HT1080 (cell line): ENCODE measurements at regions not wholly inside any gene's neighbourhood (a gene's known extent, or its start where the extent isn't known, plus 50 kb on each side); places are given as distances from the start of the nearest gene placed in this dataset.

ENCODE experiments used
- DNase-seq: peaks from one replicate; pipeline ENCODE4 v3.0.0-alpha.2; 2015; ENCODE audit warnings: low read depth

DNA sequence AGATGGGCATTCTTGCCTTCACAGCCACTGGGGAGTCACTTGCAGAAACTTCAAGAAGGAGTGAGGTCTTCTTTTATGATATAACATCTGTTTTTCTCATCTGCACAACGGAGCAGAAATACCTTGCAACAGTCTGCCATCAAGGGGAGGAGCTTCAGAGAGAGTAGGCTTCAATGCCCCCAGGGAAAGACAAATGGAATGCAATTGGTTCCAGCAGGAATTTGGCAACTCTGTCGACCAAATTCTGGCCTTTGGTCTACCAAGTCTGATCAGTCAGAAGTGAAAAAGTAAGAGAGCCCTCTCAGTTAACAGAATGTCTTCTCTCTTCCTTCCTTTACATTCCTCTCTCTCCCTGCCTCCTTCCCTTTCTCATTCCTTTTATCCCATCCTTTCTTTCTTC, 229.3 kb downstream of the IDS start:
- DNase-seq = no peak

DNA sequence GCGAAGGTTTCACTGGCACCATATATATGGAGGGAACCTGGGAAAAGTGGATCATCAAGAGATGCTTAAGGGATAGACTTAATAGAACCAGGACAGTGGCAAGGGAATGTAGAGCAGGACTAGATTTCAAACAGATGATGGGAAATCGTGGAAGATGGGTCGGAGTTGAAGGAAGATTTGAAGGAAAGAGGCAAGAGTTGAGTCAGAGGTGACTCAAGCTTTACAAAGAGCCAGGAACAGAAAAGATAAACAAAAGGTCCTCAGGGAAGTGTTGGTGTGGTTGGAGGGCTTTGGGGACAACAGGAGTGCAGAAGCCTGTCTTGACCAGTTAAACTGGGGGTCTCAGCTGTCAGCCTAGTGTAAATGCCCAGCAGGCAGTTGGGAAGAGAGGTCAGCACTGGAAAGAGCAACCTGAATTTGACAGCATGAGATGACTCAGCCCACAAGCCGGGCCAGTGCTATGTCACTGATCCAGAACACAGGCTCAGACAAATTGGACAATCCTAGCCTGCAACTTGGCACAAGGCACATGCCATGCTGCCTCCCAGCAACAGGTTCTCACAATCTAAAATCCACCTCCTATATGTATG, 230.5 kb downstream of the IDS start:
- DNase-seq = peak; percentile 70

DNA sequence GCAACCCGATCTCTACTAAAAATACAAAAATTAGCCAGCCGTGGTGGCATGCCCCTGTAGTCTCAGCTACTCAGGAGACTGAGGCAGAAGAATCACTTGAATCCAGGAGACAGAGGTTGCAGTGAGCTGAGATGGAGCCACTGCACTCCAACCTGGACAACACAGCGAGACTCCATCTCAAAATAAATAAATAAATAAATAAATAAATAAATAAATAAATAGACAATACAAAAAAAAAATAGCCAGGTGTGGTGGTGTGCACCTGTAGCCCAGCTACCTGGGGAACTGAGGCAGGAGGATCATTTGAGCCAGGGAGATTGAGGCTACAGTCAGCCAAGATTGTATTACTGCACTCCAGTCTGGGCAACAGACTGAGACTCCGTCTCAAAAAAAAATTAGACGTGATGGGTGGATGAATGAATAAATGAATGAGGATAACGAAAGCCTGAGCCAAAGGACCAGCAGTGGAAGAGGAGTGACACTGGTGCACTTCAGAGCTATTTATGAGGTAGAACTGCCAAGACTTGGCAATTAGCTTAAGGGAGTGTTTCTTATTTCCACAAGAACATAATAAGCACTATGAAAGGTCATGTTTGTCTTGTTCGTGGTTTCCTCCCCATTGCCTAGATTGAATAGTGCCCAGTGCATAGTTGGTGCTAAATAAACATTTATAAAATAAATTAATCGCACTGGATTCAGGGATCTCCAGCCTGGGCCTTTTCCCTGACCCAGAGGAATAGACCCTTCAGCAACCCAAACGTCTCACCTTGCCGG, 232.2 kb downstream of the IDS start:
- no peak for DNase-seq

DNA sequence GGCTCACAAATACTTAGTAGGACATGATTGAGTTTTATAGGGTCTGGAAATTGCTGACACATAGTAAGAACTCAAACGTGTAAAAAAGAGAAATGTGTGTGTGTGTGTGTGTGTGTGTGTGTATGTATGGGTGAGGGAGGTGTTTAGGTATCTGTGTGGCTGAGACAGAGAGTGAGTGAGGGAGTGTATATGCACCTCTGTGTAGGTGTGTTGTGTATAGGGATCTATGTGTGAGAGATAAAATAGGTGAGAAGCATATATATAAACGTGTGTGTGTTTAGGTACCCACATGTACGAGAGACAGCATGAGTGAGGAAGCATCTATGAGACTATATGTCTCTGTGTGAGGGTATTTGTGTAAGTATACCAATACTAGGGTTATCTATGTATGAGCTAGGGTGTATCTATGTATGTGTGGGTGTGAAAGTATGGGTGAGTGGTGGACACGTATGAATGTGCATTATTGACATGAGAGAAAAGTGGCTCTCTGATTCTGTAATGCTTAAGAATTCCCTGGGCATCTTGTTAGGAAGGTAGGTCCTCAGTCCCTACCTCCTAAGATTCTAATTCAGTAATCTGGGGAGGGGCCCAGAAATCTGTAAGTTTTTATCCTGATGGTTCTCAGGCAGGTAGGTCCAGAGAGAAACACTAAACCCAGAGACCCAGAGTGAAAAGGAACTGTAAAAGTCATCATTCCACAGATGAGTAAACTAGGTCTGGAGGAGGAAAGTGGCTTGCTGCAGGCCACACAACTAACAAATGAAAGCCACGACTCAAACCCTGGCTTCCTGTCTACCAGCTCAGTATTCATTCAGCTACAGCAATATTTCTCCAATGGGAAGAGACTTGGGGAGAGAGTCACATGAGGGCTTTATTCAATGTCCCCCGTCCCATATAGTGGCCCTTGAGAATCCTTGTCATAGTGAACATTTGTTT, 237.0 kb downstream of the IDS start:
- DNase-seq = no peak

DNA sequence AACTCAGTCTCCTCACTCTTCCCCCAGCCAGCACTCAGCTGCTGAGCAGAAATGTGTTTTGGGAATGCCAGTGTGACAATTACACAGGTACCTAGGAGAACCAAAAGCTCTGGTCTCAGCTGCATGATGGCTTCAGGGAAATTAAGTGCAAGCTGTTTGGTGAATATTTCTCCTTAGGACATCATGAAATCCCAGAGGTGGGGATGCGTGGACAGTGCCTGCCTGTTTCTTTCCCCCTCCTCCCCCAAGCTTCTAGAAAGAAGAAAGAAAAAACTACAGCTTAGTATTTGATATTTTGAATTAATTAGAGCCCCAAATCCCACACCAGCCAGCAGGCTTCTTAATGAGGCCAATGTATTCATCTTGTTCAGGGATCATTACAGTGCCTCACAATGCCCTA, 243.0 kb downstream of the IDS start:
- DNase-seq = no peak

DNA sequence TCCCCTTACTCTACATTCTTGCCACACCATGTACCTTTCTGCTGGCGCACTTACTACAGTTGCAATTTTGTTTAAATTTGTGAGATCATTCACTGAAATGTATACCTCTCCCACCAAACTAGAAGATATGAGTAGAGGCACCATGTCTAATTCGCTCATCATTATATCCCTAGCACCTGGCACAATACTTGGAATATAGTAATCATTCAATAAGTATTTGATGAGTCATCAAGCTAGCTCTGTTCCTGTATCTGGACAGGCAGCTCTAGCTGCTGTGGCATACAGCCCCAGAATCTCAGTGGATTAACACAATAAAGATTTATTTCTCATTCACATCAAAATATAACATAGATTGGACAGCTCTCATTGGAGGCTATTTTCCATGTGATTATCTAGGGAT, 245.9 kb downstream of the IDS start:
- peak; percentile 59 for DNase-seq

DNA sequence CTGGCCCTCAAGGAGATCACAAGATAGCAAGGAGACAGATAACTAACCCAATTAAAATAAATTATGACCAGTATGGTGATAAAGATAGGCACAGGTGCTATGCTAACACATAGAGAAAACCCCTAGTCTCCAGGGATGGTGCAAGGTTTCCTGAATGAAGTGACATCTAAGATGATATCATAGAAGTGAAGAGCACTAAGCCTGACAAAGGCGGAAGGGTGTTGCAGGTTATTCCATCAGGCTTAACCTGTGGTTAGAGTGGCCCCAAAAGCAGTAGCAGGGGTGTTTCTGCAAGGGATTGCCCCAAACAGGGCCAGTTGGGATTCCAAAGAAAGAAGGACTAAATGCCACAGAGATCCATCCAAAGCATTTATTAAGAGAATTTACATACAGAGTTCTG, 249.2 kb downstream of the IDS start:
- no peak for DNase-seq

DNA sequence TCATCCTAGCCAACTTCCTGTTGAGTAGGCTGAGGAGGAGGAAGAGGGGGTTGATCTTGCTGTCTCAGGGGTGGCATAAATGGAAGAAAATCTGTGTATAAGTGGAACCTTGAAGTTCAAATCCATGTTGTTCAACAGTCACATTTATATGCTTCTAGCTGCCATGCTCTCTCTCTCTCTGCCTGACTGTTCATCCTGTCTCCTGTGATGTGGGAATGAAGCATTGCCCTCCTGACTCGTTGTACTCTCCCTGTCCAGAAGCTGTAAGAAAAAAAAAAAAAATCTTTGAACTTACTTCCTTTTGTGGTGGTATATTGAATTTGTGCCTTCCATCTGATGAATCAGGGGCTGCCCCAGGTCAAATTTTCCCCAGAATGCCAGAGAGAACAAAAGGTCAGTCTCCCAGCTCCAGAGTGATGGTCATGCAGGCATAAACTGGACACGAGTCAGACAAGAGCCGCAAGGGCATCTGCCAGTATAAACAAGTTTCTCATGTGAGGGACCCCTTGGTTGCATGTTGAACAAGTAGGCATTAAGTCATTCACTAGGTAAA, 257.0 kb downstream of the IDS start:
- peak; percentile 51 for DNase-seq

DNA sequence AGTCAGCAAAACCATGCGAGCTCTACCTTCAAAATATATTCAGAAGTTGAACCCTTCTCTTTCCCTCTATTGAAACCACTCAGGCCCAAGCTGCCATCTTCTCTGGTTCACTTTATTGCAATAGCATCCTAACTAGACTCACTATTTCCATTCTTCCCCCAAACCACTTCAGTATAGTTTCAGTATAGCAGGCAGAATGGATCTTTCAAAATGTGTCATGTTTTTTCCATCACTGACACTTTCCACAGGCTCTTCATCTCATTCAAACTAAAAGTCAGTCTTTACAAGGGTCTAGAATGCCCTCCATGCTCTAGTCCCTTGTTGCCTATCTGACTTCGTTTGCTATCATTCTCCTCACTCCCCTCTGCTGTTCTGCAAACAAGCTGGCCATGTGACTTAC, 274.4 kb downstream of the IDS start:
- DNase-seq = no peak

DNA sequence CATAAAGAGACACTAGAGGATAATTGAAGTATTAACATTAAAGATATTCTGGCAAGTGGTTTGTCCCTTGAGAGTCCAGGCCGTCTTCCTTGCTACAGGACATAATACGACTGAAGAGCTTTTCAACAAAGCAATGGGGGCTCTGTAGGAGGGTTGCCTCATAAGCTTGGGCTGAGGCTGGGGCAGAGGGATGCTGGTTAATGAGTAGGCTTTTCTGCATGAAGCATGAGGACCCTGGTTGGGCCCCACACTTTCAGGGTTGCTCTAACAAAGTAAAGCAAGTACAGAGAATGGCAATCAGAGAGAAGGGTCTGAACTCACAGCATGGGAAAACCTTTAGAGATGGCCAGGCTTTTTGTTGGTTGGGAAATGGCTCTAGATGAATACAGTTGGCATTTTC, 281.3 kb downstream of the IDS start:
- no peak for DNase-seq

DNA sequence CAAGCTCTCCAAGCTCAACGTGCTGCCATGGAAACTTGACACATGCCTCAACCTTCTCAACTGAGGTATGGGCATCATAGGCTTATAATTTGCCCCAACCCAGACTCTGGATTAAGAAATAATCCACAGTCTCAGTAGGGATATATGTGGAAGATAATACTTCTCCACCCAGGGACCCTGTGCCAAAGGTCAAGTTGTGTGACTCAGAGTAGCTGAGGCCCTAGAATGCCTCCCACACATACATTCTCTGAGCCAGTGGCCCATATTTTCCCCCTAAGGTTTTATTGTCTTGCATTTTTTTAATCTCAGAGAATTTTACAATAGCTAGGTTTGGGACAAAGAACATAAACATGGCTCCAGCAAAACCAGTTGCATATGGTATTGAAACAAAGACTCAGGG, 283.1 kb downstream of the IDS start:
- DNase-seq = no peak

DNA sequence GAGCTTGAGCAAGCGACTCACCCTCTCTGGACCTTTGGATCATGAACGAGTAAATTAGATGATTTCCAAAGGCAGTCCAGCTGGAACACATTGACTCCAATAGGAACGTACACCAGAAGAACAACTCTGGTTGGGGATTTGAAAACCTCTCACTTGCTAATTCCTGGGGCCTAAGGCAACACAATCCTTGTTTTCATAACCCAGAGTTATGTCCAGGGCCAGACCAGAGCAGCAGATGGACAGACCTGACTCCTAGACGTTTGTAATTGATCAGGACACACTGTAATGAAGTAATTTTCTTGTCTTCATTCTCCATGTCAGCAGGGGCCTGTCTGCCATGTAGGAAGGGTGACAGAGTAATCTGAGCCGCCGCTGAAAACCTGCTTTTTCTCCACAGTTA, 283.9 kb downstream of the IDS start:
- no peak for DNase-seq

DNA sequence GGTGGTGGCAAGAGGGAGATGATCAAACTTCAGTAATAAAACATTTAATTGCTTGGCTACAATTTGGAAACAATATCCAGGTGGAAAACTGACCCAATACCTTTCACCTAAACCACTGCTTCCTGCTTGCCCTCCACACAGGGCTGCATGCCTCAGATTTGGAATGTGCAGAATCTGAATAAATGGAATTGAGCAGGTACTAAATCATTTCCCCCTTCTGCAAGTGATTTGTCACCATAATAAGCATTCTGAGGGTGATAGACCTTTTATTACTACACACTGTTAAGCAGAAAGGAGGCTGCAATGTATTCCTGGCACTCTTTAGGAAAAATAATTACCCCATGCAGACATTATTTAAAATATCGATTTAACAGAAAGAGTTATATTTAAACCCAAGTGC, 291.8 kb downstream of the IDS start:
- DNase-seq = no peak

DNA sequence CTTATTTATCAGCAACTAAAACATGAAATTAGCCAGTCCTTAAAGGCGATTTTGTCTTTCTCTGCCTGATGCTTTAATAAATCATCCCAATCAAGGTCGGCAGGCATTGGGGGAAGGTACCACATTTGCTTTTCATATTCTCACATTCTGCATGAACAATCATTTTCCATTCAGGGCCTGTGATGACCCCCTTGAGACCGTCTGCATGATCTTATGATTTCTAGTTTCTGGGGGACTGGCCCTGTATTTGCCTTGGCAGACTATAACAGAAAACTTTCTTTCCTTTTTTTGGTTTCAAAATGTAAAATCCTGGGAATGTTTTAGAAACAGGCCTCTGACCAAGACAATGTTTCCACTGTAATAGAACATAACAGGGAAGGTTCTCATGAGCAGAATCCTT, 296.8 kb downstream of the IDS start:
- no peak for DNase-seq

DNA sequence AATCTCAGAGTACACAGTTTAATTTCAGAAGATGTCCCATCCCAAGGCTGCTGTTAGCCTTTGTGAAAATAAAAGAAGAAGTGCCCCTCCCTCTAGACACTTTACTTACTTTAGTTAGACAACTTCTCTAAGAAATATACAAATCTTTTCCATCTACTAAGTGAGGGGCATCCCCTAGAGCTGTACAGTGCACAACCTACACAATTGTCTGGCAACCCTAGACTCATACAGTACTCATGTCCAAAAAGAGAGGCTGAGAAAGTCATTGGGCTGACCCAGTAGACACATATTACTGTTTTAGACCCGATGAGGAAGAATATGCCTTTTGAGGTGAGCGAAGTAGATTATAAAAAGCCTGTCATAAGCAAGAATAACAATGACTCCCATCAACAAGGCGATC, 297.6 kb downstream of the IDS start:
- DNase-seq = no peak

DNA sequence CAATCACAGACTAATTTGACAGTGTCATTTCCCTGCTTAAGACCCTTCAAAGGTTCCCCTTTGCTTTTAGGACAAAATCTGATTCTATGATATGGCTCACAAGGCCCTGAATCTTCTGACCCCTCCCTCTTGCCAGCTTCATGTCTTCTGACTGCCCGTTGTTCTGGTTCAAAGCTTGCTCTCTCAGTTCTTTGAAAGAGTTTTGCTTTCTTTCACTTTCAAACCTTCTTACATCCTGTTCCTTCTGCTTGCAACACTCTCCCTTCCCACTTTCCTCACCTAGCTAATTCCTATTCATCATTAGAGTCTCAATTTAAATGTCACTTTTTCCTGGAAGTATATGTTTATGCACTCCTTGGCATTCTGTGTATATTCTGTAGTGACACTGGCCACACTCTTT, 299.2 kb downstream of the IDS start:
- DNase-seq = no peak

DNA sequence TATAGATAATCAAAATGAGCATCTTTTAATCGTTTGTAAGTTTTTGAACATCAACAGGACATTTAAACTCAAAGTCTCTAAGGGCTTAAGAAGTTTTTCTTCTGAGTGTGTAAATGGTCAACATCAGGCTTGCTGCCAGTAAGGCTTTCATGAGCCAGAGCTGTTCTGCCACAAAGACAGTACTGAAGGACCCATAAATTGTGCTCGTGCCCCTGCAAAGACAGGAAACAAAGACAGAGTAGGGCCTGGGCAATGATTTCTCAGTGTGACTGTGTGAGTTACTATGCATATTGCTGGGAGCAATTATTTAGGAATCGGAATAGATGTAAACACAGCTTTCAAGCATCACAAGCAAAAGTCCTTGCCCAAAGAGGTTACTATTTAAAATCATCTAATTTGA, 300.0 kb downstream of the IDS start:
- DNase-seq = no peak

DNA sequence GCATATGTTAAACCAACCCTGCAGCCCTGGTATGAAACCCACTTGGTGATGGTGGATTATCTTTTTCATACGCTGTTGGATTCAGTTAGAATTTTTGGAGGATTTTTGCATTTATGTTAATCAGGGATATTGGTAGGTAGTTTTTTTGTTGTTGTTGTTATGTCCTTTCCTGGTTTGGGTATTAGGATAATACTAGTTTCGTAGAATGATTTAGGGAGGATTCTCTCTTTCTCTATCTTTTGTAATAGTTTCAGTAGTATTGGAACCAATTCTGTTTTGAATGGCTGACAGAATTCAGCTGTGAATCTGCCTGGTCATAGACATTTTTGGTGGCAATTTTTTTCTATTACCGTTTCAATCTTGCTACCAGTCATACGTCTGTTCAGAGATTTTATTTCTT, 305.4 kb downstream of the IDS start:
- DNase-seq = no peak

DNA sequence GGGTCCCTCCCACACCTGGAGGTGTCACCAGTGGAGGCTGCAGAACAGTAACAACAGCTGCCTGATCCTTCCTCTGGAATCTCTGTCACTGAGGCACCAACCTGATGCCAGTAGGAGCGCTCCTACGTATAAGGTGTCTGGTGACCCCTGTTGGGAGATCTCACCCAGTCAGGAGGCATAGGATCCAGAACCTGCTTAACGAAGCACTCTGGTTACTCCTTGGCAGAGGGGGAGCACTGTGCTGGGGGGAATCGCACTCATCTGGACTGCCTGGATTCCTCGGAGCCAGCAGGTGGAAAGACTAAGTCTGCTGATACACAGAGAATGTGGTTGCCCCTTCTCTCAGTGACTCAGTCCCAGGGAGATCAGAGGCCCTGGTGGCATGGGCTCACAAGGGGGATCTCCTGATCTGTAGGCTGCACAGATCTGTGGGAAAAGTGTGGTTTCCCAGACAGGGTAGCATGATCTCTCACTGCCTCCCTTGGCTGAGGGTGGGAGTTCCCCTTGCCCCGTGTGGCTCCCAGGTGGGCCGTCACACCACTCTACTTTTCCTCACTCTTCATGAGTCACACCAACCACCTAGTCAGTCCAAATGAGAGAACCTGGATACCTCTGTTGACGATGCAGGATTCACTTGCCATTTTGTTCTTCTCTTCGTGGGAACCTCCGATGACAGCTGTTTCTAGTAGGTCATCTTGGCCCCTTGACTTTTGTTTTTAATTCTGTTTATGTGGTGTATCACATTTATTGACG, 305.9 kb downstream of the IDS start:
- no peak for DNase-seq

DNA sequence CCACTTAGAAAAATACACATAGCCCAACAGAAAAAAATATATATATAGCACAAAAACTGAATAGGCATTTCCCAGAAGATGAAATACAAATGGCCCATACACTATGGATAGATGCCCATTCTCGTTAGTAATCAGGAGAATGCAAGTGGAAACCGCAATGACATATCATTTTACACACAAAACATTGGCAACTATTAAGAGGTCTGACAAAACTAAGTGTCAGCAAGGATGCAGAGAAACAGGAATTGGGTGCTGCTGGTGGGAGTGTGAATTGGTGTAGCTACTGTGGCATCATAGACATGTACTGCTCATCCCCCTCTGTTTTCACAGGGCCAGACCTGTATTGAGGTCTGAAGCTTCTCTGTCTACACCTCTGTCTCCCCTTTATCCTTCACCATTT, 320.0 kb downstream of the IDS start:
- peak; percentile 57 for DNase-seq

DNA sequence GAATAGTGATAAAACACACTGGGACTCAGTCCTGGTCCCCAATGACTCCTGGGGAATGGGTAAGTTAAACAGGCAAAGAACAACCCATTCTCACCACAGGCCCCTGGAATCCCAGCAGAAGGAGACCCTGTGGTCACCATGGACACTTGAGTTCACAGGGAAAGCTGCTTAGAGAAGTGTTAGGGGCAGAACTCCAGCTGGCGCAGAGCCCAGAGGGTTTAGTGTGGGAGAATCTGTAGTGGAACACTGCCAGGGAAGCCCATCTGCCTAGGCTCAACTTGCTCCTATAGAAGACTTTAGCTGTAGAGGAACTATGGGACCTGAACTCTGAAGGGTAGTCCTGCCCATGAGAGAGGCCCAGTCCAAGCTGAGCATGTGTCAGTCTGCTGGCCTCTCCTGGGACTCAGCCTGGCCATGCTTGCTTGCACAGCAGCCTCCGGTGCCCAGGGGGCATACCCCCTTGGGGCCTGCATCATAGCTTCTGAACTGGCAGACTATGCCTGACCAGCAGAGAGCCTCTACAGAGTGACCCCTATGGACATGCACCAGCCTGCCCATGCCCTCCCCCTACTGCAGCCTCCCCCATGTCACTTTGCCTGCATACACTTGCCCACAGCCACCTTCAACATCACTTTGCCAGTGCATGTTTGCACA, 343.5 kb downstream of the IDS start:
- peak; percentile 0 for DNase-seq
